ENCODE measurements at regions not wholly inside any gene's neighbourhood (a gene's known extent, or its start where the extent isn't known, plus 50 kb on each side); places are given as distances from the start of the nearest gene placed in this dataset.

DNA sequence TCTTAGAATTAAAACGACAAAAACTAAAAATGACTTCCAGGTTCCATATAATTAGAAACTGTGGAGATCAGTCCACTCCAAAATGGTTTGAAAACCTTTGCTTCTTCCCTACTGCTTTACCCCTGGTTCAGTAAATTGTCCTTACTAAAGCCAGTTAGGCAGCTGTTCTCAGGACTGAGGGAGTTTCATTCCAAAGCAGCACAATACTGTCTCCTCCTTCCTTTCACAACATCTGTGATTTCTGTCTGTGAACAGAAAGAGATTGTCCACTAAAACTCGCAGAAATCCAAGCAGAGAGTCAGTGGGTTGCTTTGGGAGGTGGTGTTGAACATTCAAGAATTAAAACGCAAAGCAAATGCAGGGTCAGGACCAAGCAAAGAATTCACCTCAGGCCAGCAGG lies 740.8 kb upstream of the ZNF608 start:
- TF ChIP-seq POLR2A (IDR thresholded peaks at IDR 0.05; ENCODE audit: low read depth, low read length): no peak
- no peak for TF ChIP-seq POLR2AphosphoS5 (IDR thresholded peaks at IDR 0.05; ENCODE audit: low read depth, low read length)
- TF ChIP-seq TAF1 (IDR thresholded peaks at IDR 0.05; ENCODE audit: borderline replicate concordance, low read depth, low read length): no peak

Measured in GM12892 (cell line).